K562 (cell line): ENCODE measurements at regions not wholly inside any gene's neighbourhood (a gene's known extent, or its start where the extent isn't known, plus 50 kb on each side); places are given as distances from the start of the nearest gene placed in this dataset.

Experiments used
- ATAC-seq: fragments of 200-7000 bp; cut with Tn5 transposase; 3 replicates; pipeline ENCODE4 v1.9.1; 2020; ENCODE audit warnings: moderate library complexity
- BruUV-seq: library from RNA; stranded (reverse); fragments of 400-500 nt; replicated peaks from 2 replicates; lab custom pipeline; 2021; lab: Mats Ljungman, UMichigan
- CTCF ChIA-PET: fragments of 300-600 bp; formaldehyde crosslinking; extraction: SDS; loops from one replicate; lab custom pipeline; 2021; ENCODE audit warnings: low intra/inter-chr PET ratio; lab: Yijun Ruan, JAX
- POLR2A ChIA-PET: fragments of 300-600, 350-650 bp; sonication (Branson Sonifier 250); formaldehyde crosslinking; extraction: SDS; loops from one replicate; lab custom pipeline; 2021; ENCODE audit warnings: antibody characterized with exemption, inconsistent platforms; lab: Yijun Ruan, JAX
- DNase-seq, 4 experiments: peaks; one replicate each; pipeline versions ENCODE4 v3.0.0 to v3.0.0-alpha.2; 2011 to 2018; ENCODE audit warnings: low spot score in 3 of 4, mixed read lengths in 3 of 4; ENCODE audit errors: extremely low read depth in 1 of 4
- FAIRE-seq: peaks from 2 replicates; lab custom pipeline; 2011; peaks lifted over from hg19 to GRCh38; lab: Jason Lieb, UNC
- H2AFZ ChIP-seq: 2 replicates; pipeline ENCODE4 v1.6.0; 2011; ENCODE audit warnings: low read depth, low read length, control low read depth, inconsistent platforms
- H3K27ac ChIP-seq: fragments of 200-600 bp; 3 replicates; pipeline ENCODE4 v1.8.0; 2011; ENCODE audit warnings: low read depth, mild to moderate bottlenecking, control low read depth, inconsistent platforms, low read length, moderate library complexity, mixed read lengths; ENCODE audit errors: extremely low read depth
- H3K27me3 ChIP-seq, 2 experiments: fragments of 300-600 bp in 1 of 2; 2 replicates in 1 of 2; 3 replicates in 1 of 2; pipeline versions ENCODE4 v1.6.0 to v1.8.0; 2011; ENCODE audit warnings: inconsistent platforms in 2 of 2, low read length in 2 of 2, mild to moderate bottlenecking in 1 of 2, mixed read lengths in 1 of 2, moderate library complexity in 1 of 2; ENCODE audit not compliant: control insufficient read depth in 2 of 2, insufficient read depth in 2 of 2
- H3K36me3 ChIP-seq: fragments of 300-600 bp; 3 replicates; pipeline ENCODE4 v1.8.0; 2011; ENCODE audit warnings: mild to moderate bottlenecking, low read length, inconsistent platforms; ENCODE audit not compliant: control insufficient read depth, insufficient read depth
- H3K4me1 ChIP-seq, 2 experiments: fragments of 200-600 bp in 1 of 2; replicated peaks in 1 of 2; 2 replicates in 1 of 2; 3 replicates in 1 of 2; pipeline versions ENCODE4 v1.5.1 to v1.8.0; 2011; ENCODE audit warnings: inconsistent platforms in 2 of 2, low read length in 2 of 2, mild to moderate bottlenecking in 1 of 2, mixed read lengths in 1 of 2, moderate library complexity in 1 of 2; ENCODE audit not compliant: control insufficient read depth in 2 of 2, insufficient read depth in 2 of 2
- H3K4me2 ChIP-seq: 2 replicates; pipeline ENCODE4 v1.6.1; 2011; ENCODE audit warnings: low read length, control low read depth, inconsistent platforms, mixed read lengths; ENCODE audit not compliant: insufficient read depth
- H3K4me3 ChIP-seq: fragments of 200-600 bp; sonication (generic), shearing (Covaris generic); 2 replicates; pipeline ENCODE4 v1.5.1; 2016; ENCODE audit warnings: control low read depth, inconsistent platforms
- H3K79me2 ChIP-seq: fragments of 200-600 bp; 3 replicates; pipeline ENCODE4 v1.8.0; 2011; ENCODE audit warnings: low read length, inconsistent platforms; ENCODE audit not compliant: control insufficient read depth, insufficient read depth
- H3K9ac ChIP-seq, 2 experiments: 2 replicates each; pipeline versions ENCODE4 v1.6.0 to v1.6.1; 2011; ENCODE audit warnings: low read depth in 2 of 2, low read length in 2 of 2, control low read depth in 1 of 2, inconsistent platforms in 1 of 2, mild to moderate bottlenecking in 1 of 2, mixed read lengths in 1 of 2; ENCODE audit not compliant: insufficient read depth in 1 of 2
- H3K9me1 ChIP-seq: one replicate; pipeline ENCODE4 v1.6.0; 2011; ENCODE audit warnings: inconsistent platforms, mild to moderate bottlenecking, low read length, moderate library complexity; ENCODE audit not compliant: control insufficient read depth, insufficient read depth
- H3K9me3 ChIP-seq: replicated peaks from 2 replicates; pipeline ENCODE4 v1.5.1; 2011; ENCODE audit warnings: low read depth, low read length, inconsistent platforms; ENCODE audit not compliant: control insufficient read depth, insufficient read depth
- H4K20me1 ChIP-seq: replicated peaks from 2 replicates; pipeline ENCODE4 v1.6.1; 2011; ENCODE audit warnings: low read length, inconsistent platforms, mixed read lengths; ENCODE audit not compliant: control insufficient read depth, insufficient read depth
- ATF3 ChIP-seq, 2 experiments: fragments of 450-650 bp in 1 of 2; sonication (generic) in 1 of 2; formaldehyde crosslinking in 1 of 2; IDR thresholded peaks in 1 of 2; conservative IDR thresholded peaks in 1 of 2; 2 replicates each; pipeline versions ENCODE4 v1.6.1 to v1.8.1; 2016 to 2023; ENCODE audit warnings: mild to moderate bottlenecking in 2 of 2, moderate library complexity in 2 of 2, inconsistent platforms in 1 of 2, missing genetic modification reagents in 1 of 2
- BACH1 ChIP-seq: fragments of 200-800 bp; sonication (Bioruptor generic); IDR thresholded peaks from 2 replicates; pipeline ENCODE4 v1.6.1; 2016; ENCODE audit warnings: missing genetic modification characterization, missing compliant biosample characterization
- CBFA2T3 ChIP-seq: fragments of 450-650 bp; IDR thresholded peaks from 2 replicates; pipeline ENCODE4 v1.6.1; 2017
- CBFB ChIP-seq: sonication (generic); formaldehyde crosslinking; IDR thresholded peaks from 2 replicates; pipeline ENCODE4 v1.4.0; 2020; ENCODE audit warnings: mild to moderate bottlenecking, missing genetic modification reagents
- GATAD2A ChIP-seq: fragments of 450-650 bp; IDR thresholded peaks from 2 replicates; pipeline ENCODE4 v1.6.1; 2017
- GTF2A2 ChIP-seq: IDR thresholded peaks from 2 replicates; pipeline ENCODE4 v1.6.1; 2016; ENCODE audit warnings: mild to moderate bottlenecking, missing genetic modification characterization, missing compliant biosample characterization
- JUNB ChIP-seq: fragments of 450-650 bp; formaldehyde crosslinking; conservative IDR thresholded peaks from 2 replicates; pipeline ENCODE4 v1.4.0; 2020; ENCODE audit warnings: mild to moderate bottlenecking
- JUND ChIP-seq, 2 experiments: IDR thresholded peaks; 2 replicates in 1 of 2; 3 replicates in 1 of 2; pipeline ENCODE4 v1.6.1; 2011; ENCODE audit warnings: borderline replicate concordance in 2 of 2, low read depth in 2 of 2, low read length in 2 of 2, improper control_type of control experiment in 1 of 2, missing biosample characterization in 1 of 2, missing genetic modification characterization in 1 of 2, missing genetic modification reagents in 1 of 2
- KAT7 ChIP-seq: sonication (generic); formaldehyde crosslinking; IDR thresholded peaks from 2 replicates; pipeline ENCODE4 v1.8.0; 2022; ENCODE audit warnings: missing genetic modification reagents, mild to moderate bottlenecking, borderline replicate concordance
- MTA2 ChIP-seq: fragments of 450-650 bp; IDR thresholded peaks from 2 replicates; pipeline ENCODE4 v1.6.1; 2016; ENCODE audit warnings: low read depth
- MYNN ChIP-seq, 2 experiments: sonication (generic); formaldehyde crosslinking in 1 of 2; IDR thresholded peaks; 2 replicates each; pipeline versions ENCODE4 v1.5.0 to v1.6.1; 2016 to 2020; ENCODE audit warnings: antibody characterized with exemption in 1 of 2, missing genetic modification reagents in 1 of 2
- PREB ChIP-seq: sonication (generic); formaldehyde crosslinking; IDR thresholded peaks from 2 replicates; pipeline ENCODE4 v1.8.1; 2023; ENCODE audit warnings: mild to moderate bottlenecking, missing genetic modification reagents
- RFX7 ChIP-seq: fragments of 250-450 bp; sonication (Bioruptor Pico); IDR thresholded peaks from 2 replicates; pipeline ENCODE4 v1.5.1; 2021; ENCODE audit warnings: mild to moderate bottlenecking
- SAFB ChIP-seq: fragments of 200-400 bp; formaldehyde crosslinking; IDR thresholded peaks from 2 replicates; pipeline ENCODE4 v1.6.1; 2017; ENCODE audit warnings: low read depth, low read length, borderline replicate concordance
- SMARCC2 ChIP-seq: fragments of 450-650 bp; IDR thresholded peaks from 2 replicates; pipeline ENCODE4 v1.6.1; 2017; ENCODE audit warnings: antibody characterized with exemption, moderate library complexity, mild to moderate bottlenecking, low read depth
- TRIM28 ChIP-seq: fragments of 450-650 bp; IDR thresholded peaks from 2 replicates; pipeline ENCODE4 v1.6.1; 2017
- ZBTB26 ChIP-seq: fragments of 450-650 bp; formaldehyde crosslinking; IDR thresholded peaks from 2 replicates; pipeline ENCODE4 v1.4.0; 2022; ENCODE audit warnings: missing genetic modification characterization
- ZNF57 ChIP-seq: fragments of 450-650 bp; formaldehyde crosslinking; IDR thresholded peaks from 2 replicates; pipeline ENCODE4 v1.4.0; 2020; ENCODE audit warnings: mild to moderate bottlenecking, moderate library complexity
- WGBS: fragments of 100-300 bp; shearing (Covaris generic); methylation state at CpG from one replicate; pipeline ENCODE4 v1.1.6; 2016; ENCODE audit warnings: low coverage, mixed read lengths; ENCODE audit not compliant: insufficient coverage; ENCODE audit errors: missing lambda C conversion rate; 5-methylcytosine and 5-hydroxymethylcytosine counted together
- in situ Hi-C: fragments of 300-500 bp; cut with MboI; formaldehyde crosslinking; loops from 4 replicates; pipeline ENCODE4 v1.15.0; 2018; ENCODE audit warnings: inconsistent platforms, mixed read lengths
- intact Hi-C: fragments of 100-400 bp; cut with micrococcal nuclease; formaldehyde crosslinking; loops from 2 replicates; pipeline ENCODE4 v1.14.2; 2022

GRCh38 chr4:27931584-27931983 is 1070.9 kb downstream of the STIM2 start:
- Histone ChIP-seq H3K4me3 (no peak overlapping the region), H3K4me2 (no peak overlapping the region), H3K4me1 (no peaks in the 10 kb centered on the region), H2AFZ (no peak overlapping the region), H4K20me1 (no peaks in the 10 kb centered on the region), H3K36me3 (no peaks in the 10 kb centered on the region), H3K9me3 (no peaks in the 10 kb centered on the region), H3K9ac (no peak overlapping the region), H3K79me2 (no peaks in the 10 kb centered on the region), H3K9me1 (no peaks in the 10 kb centered on the region), H3K27ac (no peak overlapping the region), H3K27me3 (no peaks in the 10 kb centered on the region)
- no peak for FAIRE-seq
- in situ Hi-C loops, result no loop called here
- ChIA-PET CTCF (no interaction called here), POLR2A (no interaction called here)
- intact Hi-C loops, result no loop called here
- no peak for ATAC-seq
- no peak for DNase-seq
- TF ChIP-seq JUNB (CRISPR knock-in tag) (no peak), SAFB (no peak), TRIM28 (no peak), RFX7 (CRISPR knock-in tag) (no peak), KAT7 (no peak), ZNF57 (no peak), CBFA2T3 (no peak), PREB (CRISPR knock-in tag) (no peak), ZBTB26 (CRISPR knock-in tag) (no peak), GTF2A2 (tag) (no peak), CBFB (CRISPR knock-in tag) (no peak), SMARCC2 (no peak), JUND (IDR thresholded peaks at IDR 0.05; ENCODE audit: borderline replicate concordance, low read depth, low read length) (no peak), JUND (tag; IDR thresholded peaks at IDR 0.05; ENCODE audit: borderline replicate concordance, low read depth, low read length) (no peak), BACH1 (tag) (no peak), MYNN (IDR thresholded peaks at IDR 0.05) (no peak), MYNN (CRISPR knock-in tag; IDR thresholded peaks at IDR 0.05) (no peak), GATAD2A (no peak), MTA2 (no peak), ATF3 (IDR thresholded peaks at IDR 0.05) (no peak), ATF3 (CRISPR knock-in tag; conservative IDR thresholded peaks at IDR 0.05) (no peak)
- WGBS, result 0% methylated on average over 1 of the region's 1 CpG
- BruUV-seq, result no TSS peak
